ENCODE measurements at regions not wholly inside any gene's neighbourhood (a gene's known extent, or its start where the extent isn't known, plus 50 kb on each side); places are given as distances from the start of the nearest gene placed in this dataset.
"Not testable (repeated sequence)": the region's sequence is repeated elsewhere in the genome, so short reads cannot be mapped to it uniquely, and the experiment has no call there.

DNA sequence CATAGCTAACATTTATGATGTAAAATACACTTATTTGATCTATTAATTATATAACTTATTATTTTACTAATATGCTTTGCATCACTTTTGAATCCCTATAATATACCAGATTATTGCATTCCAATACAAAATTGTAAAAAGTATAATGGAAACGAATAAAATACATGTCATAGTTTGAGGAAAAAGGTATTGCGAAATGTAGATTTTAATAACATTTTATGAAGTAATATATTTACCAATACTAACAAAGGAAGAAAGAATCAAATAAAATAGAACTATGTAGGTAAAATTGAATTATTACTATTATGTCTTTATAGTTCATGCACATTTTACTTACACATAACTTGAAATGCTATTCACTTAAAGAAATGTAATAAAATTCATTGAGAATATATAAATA is 1300.2 kb downstream of the ADGRL3 start:
- no peak for DNase-seq

DNA sequence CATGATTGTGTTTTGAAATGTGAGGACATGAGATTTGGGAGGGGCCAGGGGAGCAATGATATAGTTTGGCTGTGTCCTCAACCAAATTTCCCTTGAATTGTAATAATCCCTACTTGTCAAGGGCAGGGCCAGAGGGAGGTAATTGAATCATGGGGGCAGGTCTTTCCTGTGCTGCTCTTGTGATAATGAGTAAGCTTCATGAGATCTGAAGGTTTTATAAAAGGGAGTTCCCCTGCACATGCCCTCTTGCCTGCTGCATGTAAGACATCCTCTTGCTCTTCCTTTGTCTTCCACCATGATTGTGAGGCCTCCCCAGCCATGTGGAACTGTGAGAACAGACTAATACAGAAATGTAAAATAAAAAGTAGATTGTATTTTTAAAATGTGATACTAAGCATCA is 1294.9 kb downstream of the ADGRL3 start:
- DNase-seq = peak; percentile 5

DNA sequence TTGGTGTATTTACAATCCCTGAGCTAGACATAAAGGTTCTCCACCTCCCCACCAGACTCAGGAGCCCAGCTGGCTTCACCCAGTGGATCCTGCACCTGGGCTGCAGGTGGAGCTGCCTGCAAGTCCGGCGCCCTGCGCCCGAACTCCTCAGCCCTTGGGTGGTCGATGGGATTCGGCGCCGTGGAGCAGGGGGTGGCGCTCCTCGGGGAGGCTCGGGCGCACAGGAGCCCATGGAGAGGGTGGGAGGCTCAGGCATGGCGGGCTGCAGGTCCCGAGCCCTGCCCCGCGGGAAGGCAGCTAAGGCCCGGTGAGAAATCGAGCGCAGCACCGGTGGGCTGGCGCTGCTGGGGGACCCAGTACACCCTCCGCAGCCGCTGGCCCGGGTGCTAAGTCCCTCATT is 1291.6 kb downstream of the ADGRL3 start:
- not testable (repeated sequence) for DNase-seq

DNA sequence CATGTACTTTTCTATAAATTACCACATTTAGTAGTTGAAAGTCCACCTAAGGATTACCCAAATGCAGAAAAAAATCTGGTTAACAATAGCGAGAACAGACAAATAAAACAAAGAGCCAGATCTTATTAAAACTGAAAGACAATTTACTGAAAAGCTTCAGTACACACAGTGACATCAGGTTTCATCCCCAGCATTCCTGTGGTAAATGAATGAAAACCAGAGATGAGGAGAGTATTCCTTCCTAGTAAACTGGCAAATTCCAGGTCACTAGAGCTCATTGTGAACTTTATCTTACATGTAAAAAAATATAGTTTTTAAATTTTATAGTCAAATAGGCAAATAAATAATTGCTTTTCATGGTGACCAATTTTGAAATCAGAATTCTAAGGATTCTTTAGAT is 1290.5 kb downstream of the ADGRL3 start:
- no peak for DNase-seq

DNA sequence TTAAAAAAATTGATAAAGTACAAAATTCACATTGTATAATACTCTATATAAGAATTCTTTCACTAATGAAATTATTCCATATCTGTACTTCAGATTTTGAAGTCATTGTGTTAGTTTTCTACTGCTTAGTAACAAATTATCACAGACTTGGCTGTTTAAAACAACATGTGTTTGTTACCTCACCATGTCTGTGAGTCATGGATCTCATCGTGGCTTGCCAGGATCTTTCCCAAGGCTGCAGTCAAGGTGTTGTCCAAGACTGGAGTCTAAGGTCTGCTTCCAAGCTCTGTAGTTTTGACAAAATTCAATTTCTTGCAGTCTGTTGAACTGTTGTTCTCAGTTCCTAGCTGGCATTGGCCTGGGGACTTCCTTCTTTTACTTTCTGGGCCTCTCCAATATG is 1286.9 kb downstream of the ADGRL3 start:
- DNase-seq = no peak

DNA sequence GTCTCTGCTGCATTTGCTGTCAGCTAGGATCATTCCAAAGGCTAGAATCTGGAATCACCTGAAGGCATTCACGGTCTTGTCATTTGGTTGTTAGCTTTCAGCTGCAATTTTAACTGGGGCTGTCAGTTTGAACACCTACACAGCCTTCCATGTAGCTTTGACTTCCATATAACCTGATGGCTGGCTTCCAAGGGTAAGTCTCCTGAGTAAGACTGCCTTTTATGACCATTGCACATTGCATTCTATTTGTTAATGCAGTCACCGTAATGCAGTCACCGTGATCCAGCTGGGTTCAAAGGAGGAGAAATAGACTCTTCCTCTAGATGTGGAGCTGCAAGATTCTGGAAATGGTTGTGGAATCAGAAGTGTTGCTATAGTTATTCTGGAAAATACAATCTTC is 1284.2 kb downstream of the ADGRL3 start:
- no peak for DNase-seq

DNA sequence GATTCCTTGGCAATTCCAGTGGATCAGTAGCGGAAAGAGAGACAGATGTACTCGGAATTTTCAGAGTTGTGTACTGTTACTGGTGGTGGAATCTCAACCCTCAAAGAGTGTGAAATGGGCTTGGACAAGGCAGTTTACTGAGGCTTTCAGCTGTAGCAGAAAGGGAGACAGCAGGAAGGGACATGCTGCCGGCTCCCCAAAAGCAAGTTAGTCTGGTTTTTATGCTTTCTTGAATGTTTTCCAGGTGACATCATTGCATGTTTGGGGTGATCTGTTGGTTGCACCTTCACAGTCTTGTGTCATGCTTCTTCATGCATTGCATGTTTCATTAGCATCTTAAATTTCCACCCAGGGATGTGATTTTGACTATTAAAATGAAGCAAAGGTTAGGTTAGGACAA is 1282.2 kb downstream of the ADGRL3 start:
- no peak for DNase-seq

DNA sequence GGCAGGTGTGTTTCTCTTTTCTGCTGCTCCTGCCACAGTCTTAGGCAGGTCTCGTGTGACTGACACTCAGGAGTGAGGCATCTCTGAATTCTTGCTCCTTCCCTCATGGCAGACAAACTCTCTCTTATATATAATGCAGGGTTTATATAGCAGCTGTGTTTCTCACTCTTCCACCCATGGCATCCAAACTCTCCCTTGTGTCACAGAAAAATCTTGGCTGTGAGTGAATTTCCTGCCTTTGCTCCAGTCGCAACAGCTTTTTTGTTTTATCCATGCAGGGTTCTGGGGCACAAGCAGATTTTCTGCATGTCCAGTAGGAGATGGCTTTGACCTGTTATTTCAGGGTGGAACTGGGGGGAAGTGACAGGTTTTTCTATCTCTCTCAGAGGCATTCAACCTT is 1275.5 kb downstream of the ADGRL3 start:
- DNase-seq = no peak

DNA sequence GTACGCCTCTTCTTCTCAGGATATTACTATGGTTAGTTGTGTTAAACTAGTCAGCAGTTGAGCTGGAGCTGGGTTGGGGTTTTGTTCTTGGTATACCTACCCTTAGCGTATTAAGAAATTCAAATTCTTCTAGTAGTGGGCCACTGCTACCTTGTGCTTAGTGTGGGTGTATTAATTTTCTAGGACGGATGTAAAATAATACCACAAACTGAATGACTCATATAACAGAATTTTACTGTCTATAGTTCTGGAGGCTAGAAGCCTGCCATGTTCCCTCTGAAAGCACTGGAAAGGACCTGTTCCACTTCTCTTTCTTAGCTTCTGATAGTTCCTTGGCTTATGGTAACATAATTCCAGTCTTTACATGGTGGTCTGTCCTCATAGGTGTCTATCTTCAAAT is 1274.7 kb downstream of the ADGRL3 start:
- DNase-seq = peak; percentile 8

DNA sequence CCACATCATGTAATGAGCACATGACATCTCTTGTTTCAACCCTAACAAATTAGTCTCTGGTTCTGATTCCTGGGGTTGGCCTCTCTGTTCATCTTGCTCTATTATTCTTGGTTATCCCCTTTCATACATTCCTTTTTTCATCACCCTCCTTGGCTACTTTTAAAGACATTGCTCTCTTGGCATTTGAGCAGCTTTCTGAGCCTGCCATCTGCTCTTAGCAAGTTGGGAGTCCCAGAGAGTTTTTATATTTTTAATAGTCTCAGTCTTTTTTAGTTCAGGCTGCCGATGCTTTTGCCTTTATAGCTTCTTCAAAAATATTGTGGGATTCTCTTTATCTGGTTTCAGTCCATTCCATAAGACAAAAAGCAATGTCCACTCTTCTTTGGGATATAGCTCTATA is 1270.9 kb downstream of the ADGRL3 start:
- DNase-seq = no peak

DNA sequence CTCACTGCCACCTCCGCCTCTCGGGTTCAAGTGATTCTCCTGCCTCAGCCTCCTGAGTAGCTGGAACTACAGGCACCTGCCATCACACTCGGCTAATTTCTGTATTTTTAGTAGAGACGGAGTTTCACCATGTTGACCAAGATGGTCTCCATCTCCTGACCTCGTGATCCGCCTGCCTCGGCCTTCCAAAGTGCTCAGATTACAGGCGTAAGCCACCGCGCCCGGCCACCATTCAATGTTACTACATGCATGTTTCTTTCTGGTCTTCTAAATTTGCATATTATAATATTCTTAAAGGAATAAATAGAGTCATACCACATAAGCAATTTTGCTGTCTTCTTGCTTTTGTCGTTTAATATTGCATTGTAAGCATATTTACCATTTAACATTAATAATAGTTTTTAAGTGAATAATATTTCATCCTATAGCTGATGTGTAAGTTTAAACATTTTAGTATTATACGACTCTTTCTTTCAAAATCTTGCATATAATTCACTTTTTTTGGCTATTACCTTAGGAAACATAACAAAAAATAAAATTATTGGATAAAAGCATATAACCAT is 1270.4 kb downstream of the ADGRL3 start:
- DNase-seq = no peak

DNA sequence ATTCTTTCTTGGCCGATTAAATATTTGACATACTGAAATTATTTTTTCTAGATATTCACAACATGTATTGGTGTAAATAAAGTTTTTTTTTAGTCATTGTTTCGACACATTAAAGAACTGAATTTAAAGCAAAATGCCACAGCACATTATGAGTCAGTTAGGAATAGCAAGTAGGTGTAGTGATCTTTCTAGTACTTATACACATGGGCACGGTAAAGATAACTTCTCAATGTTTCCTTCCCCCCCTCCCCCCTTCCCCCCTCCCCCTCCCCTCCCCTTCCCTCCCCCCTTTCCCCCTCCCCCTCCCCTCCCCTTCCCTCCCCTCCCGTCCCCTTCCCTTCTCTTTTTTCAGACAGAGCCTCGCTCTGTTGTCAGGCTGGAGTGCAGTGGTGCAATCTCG is 1269.9 kb downstream of the ADGRL3 start:
- no peak for DNase-seq

DNA sequence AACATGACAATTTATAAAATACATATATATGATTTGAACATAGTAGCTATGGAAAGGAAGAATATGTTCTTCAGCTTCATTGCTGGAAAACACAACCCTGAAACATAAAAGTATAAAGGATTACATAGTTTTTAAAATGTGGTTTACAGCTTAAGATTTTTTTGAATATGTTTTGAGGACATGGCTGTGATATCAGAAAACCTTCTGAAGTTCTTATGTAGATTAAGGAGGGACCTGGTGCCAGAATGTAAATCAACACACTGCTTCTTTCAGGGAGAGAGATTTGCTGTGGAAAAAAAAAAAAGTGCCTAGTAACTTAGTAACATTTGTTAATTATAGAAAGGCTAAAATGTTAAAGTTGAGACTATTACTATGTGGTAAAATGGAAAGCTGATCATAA is 1261.8 kb downstream of the ADGRL3 start:
- DNase-seq = no peak

DNA sequence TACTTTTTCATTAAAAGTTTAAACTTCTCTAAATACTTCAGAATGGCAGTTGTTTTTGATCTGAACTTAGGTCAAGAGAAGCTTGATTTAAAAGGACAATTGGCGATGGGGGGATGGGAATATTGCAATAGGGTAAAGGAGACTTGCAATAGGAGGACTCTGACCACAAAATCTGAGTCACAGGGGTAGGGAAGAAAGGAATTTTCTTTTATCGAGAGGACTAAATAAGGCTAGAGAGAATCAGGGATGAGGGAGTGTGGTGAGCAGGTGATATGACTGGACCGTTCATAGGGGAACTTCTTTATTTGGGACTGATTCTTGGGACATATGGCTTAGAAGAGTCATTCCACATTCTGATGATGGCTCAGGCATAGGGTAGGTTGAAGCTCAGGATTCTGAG is 1260.2 kb downstream of the ADGRL3 start:
- no peak for DNase-seq

DNA sequence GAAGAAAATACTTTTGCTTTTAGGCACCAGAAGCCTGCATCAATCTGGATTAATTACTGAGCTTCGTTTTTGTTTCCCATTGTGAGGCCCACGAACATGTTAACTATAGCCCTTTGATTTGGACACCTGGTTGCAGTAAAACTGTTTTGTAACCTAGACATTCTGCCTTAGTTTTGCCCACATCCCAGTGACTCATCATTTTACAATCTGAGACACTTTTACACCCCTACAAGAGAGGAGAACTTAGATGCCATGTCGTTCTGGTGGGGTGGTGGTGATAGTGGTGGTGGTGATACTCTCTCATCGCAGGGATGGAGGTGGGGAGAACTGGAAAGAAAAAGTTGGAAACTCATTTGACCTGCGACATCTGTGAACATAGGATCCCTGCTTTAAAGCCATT is 1257.2 kb downstream of the ADGRL3 start:
- DNase-seq = no peak

DNA sequence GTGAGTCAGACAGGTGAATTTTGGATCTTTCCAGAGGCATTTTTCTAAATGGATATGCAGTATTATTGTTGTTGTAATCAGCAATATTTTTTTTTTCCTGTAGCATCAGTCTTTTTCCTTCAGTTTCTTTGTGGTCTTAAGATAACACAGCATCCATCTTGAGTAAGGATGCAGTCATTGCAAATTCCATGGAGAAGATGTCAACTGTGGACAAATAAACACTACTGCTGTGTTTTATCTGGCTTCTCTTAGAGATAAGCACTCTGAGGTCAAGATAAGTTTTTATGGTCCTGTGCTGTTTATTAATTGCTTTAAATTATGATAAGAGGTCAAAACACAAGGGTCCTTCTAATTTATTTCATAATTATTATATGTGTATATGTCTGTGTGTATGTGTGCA is 1255.7 kb downstream of the ADGRL3 start:
- DNase-seq = no peak

DNA sequence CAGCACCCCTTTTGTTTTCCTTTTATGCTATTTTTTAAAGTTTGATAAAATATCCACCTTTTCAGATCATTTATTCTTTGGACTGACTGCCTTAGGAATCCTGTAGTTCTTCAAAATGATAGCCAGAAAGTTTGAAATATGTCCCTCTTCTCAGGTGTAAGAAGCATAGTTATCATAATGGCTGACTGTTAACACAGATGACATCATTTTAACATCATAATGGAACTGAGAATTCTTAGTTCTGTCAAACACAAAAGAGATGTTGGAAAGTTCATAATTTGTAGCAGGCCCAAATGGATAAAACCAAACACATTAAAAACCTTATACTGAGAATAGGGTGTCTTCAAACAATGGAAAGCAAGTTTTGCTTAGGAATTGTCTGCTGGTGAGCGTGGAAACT is 1254.4 kb downstream of the ADGRL3 start:
- DNase-seq = no peak

DNA sequence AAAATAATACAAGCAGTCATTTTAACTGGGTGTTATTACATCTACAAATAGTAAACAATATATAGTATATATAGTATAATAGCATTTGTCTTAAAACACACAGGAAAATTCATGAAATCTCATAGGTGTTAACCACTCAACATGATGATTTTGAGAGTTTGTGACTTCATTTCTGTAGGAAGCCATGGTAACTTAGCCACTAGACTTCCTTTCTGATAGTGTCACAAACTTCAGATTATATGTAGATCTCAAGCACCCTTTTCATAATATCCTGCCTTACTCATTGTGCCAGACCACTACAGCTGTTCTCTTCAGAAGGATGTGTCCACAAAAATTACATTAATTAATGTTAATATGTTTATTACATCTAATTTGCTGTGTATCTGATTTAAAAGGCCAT is 1250.6 kb downstream of the ADGRL3 start:
- DNase-seq = no peak

DNA sequence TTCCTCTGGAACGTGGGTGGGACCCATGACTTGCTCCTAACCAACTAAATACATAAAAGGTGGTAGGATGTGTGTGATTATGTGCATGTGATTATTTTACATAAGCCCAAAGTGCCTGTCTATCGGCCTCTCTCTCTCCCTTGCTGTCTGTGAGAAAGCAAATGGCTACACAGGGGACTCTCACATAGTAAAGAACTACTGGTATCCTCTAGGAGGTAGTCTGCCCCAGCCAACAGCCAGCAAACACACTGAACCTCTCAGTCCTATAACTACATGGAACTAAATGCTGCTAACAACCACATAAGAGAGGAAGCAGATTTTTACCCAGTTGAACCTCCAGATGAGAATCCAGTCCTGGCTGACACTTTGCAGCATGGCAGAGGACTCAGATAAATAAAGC is 1249.4 kb downstream of the ADGRL3 start:
- DNase-seq = no peak

DNA sequence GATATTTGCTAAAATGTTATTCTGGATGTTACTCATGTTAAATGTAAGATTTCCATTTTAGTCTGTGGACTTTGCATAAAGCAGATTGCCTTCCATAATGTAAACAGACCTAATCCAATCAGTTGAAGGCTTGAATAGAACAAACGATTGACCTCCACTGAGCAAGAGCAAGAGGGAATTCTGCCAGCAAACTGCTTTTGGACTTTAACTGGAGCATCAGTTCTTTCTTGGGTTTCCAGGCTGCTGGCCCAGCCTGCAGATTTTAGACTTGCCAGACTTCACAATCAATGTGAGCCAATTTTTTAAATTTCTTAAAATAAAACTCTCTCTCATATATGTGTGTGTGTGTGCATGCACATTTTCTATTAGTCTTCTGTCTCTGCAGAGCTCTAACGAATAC is 1248.8 kb downstream of the ADGRL3 start:
- DNase-seq = no peak

DNA sequence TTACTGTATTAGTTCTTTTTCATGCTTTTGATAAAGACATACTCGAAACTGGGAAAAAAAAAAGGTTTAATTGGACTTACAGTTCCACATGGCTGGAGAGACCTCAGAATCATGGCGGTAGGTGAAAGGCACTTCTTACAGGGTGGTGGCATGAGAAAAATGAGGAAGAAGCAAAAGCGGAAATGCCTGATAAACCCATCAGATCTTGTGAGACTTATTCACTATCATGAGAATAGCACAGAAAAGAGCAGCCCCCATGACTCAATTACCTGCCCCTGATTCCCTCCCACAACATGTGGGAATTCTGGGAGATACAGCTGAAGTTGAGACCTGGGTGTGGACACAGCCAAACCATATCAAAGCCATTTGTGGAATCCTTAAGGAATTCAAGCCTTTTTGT is 1238.9 kb downstream of the ADGRL3 start:
- DNase-seq = no peak

DNA sequence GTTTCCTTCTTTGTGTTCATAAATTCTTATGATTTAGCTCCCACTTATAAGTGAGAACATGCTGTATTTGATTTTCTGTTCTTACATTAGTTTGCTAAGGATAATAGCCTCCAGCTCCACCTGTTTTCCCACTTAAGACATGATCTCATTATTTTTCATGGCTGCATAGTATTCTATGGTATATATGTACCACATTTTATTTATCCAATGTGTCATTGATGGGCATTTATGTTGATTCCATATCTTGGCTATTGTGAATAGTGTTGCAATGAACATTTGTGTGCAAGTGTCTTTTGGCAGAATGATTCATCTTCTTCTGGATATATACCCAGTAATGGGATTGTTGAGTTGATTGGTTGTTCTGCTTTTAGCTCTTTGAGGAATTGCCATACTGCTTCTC is 1234.8 kb downstream of the ADGRL3 start:
- no peak for DNase-seq

DNA sequence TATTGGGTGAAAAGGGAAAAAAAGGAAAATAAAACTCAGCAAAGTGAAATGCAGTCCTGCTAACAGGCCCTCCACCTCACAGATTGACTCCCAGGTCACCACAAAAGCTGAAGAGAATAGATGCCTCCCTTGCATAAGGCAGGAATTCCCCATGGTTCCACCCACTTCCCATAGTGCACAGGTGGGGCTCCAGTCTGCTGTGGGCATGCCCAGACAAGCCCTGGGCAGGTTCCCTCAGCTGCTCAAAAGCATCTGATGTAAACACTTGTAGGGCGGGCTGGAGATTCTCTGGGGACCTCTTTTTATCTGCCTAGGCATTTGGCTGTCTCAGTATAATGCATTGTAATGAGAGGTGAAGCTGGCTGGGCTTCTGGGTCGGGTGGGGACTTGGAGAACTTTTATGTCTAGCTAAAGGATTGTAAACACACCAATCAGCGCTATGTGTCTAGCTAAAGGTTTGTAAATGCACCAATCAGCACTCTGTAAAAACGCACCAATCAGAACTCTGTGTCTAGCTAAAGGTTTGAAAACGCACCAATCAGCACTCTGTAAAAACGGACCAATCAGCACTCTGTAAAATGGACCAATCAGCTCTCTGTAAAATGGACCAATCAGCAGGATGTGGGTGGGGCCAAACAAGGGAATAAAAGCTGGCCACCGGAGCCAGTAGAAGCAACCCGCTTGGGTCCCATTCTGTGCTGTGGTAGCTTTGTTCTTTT is 1231.5 kb downstream of the ADGRL3 start:
- peak; percentile 67 for DNase-seq

DNA sequence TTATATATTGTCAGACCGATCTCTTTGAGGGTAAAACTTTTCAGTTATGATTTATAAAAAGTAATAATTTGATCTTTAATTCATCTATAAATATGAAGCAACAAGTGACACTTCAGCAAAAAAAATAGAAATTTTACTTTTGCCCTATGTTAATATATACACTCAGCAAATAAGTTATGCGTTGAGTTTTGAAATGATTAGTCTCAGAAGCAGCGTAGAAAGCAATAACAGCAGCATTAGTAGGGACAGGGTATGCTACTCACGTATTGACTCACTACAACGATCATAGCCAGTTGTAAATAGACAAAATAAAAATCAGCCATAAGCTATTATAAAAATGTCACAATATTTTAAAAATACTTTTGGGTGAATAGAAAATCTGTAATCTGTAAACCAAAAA is 1229.2 kb downstream of the ADGRL3 start:
- no peak for DNase-seq

DNA sequence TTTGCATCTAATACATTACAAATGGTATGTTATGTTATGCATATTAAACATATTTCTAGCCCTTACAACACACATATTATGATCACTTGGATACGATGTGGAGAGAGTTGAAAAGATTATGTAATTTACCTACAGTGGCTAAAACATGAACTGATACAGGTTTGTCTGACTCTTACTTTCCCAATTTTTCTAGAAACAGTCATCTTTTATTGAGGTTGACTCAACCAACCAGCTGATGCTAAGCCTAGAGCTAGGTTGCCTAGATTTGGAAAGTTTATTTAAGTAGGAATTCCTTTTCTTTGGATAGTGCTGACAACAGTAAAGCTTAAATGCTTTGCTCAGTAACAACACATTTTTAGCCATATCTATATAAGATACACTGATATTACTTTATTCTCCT is 1215.1 kb downstream of the ADGRL3 start:
- DNase-seq = no peak
